H1 (cell line): ENCODE measurements at regions not wholly inside any gene's neighbourhood (a gene's known extent, or its start where the extent isn't known, plus 50 kb on each side); places are given as distances from the start of the nearest gene placed in this dataset.

Source experiments
- CTCF ChIA-PET: fragments of 300-600 bp; sonication (Branson Sonifier 250); formaldehyde crosslinking; loops from one replicate; lab custom pipeline; 2021; ENCODE audit not compliant: partially characterized antibody; lab: Charles Lee
- POLR2A ChIA-PET: fragments of 300-600 bp; sonication (Branson Sonifier 250); formaldehyde crosslinking; loops from one replicate; lab custom pipeline; 2021; ENCODE audit warnings: inconsistent platforms; ENCODE audit not compliant: partially characterized antibody; lab: Charles Lee
- DNase-seq, 2 experiments: peaks; one replicate each; pipeline versions ENCODE4 v3.0.0 to v3.0.0-alpha.2; 2010 to 2022; ENCODE audit warnings: low spot score in 2 of 2, low read depth in 1 of 2, mixed read lengths in 1 of 2
- FAIRE-seq: peaks from 2 replicates; lab custom pipeline; 2011; peaks lifted over from hg19 to GRCh38; lab: Jason Lieb, UNC
- H2AFZ ChIP-seq: 2 replicates; pipeline ENCODE4 v1.8.1; 2012; ENCODE audit warnings: low read length, inconsistent platforms
- H2AK5ac ChIP-seq: 2 replicates; pipeline ENCODE4 v1.6.1; 2013; ENCODE audit warnings: low read depth, low read length
- H2BK120ac ChIP-seq: replicated peaks from 2 replicates; pipeline ENCODE3; 2013; ENCODE audit warnings: low read depth, low read length, inconsistent platforms
- H2BK12ac ChIP-seq: 2 replicates; pipeline ENCODE4 v1.6.1; 2013; ENCODE audit warnings: low read depth, low read length
- H2BK15ac ChIP-seq: 2 replicates; pipeline ENCODE4 v1.6.1; 2013; ENCODE audit warnings: low read length
- H2BK20ac ChIP-seq: 2 replicates; pipeline ENCODE4 v1.6.1; 2013; ENCODE audit warnings: low read length
- H2BK5ac ChIP-seq: 2 replicates; pipeline ENCODE4 v1.6.1; 2013; ENCODE audit warnings: low read depth, low read length
- H3K14ac ChIP-seq: 2 replicates; pipeline ENCODE4 v1.6.1; 2013; ENCODE audit warnings: inconsistent platforms; ENCODE audit not compliant: insufficient read length
- H3K18ac ChIP-seq: 2 replicates; pipeline ENCODE4 v1.6.1; 2013; ENCODE audit warnings: low read length; ENCODE audit errors: extremely low read depth
- H3K23ac ChIP-seq: 2 replicates; pipeline ENCODE4 v1.6.1; 2013; ENCODE audit warnings: inconsistent platforms; ENCODE audit not compliant: insufficient read length
- H3K23me2 ChIP-seq: 2 replicates; pipeline ENCODE4 v1.6.1; 2013; ENCODE audit warnings: low read depth, low read length
- H3K27ac ChIP-seq: 2 replicates; pipeline ENCODE4 v1.6.1; 2011; ENCODE audit warnings: low read depth, low read length, inconsistent platforms
- H3K27me3 ChIP-seq, 4 experiments: replicated peaks in 1 of 4; 1 replicate in 1 of 4; 2 replicates in 3 of 4; pipeline versions ENCODE4 v1.6.1 to v1.8.1; 2011 to 2013; ENCODE audit warnings: low read length in 3 of 4, mild to moderate bottlenecking in 3 of 4, inconsistent platforms in 2 of 4, mixed read lengths in 2 of 4, moderate library complexity in 1 of 4; ENCODE audit not compliant: control insufficient read depth in 3 of 4, insufficient read depth in 3 of 4; ENCODE audit errors: extremely low read depth in 1 of 4
- H3K36me3 ChIP-seq, 4 experiments: 2 replicates each; pipeline versions ENCODE4 v1.6.1 to v1.8.1; 2011 to 2013; ENCODE audit warnings: mild to moderate bottlenecking in 4 of 4, low read length in 3 of 4, moderate library complexity in 2 of 4, control low read depth in 1 of 4, inconsistent platforms in 1 of 4; ENCODE audit not compliant: insufficient read depth in 4 of 4, control insufficient read depth in 2 of 4
- H3K4ac ChIP-seq: replicated peaks from 2 replicates; pipeline ENCODE3; 2013; ENCODE audit warnings: low read length, low read depth, mixed read lengths, inconsistent platforms; ENCODE audit not compliant: insufficient read length
- H3K4me1 ChIP-seq, 4 experiments: replicated peaks in 1 of 4; 1 replicate in 1 of 4; 2 replicates in 3 of 4; pipeline versions ENCODE4 v1.6.1 to v1.8.1; 2011 to 2013; ENCODE audit warnings: low read length in 3 of 4, inconsistent platforms in 2 of 4, mixed read lengths in 1 of 4; ENCODE audit not compliant: insufficient read depth in 4 of 4, control insufficient read depth in 3 of 4
- H3K4me2 ChIP-seq, 2 experiments: 2 replicates each; pipeline versions ENCODE4 v1.6.1 to v1.8.1; 2011 to 2013; ENCODE audit warnings: low read depth in 2 of 2, low read length in 2 of 2, control low read depth in 1 of 2, inconsistent platforms in 1 of 2, mild to moderate bottlenecking in 1 of 2; ENCODE audit not compliant: insufficient read depth in 1 of 2
- H3K4me3 ChIP-seq, 4 experiments: fragments of 200-600, 300-600 bp in 1 of 4; sonication (generic), shearing (Covaris generic), sonication (Bioruptor Twin) in 1 of 4; 2 replicates each; pipeline versions ENCODE4 v1.5.1 to v1.8.1; 2011 to 2016; ENCODE audit warnings: low read length in 4 of 4, low read depth in 3 of 4, control low read depth in 2 of 4, inconsistent platforms in 2 of 4, mild to moderate bottlenecking in 2 of 4, mixed read lengths in 1 of 4, moderate library complexity in 1 of 4; ENCODE audit not compliant: insufficient read depth in 2 of 4; ENCODE audit errors: extremely low read depth in 1 of 4
- H3K56ac ChIP-seq: replicated peaks from 2 replicates; pipeline ENCODE3; 2013; ENCODE audit warnings: low read depth, mild to moderate bottlenecking, mixed read lengths, low read length, inconsistent platforms; ENCODE audit not compliant: insufficient read length
- H3K79me1 ChIP-seq: 2 replicates; pipeline ENCODE4 v1.6.1; 2013; ENCODE audit warnings: low read depth, low read length, control low read depth
- H3K79me2 ChIP-seq, 2 experiments: 2 replicates each; pipeline versions ENCODE4 v1.6.1 to v1.8.1; 2012 to 2013; ENCODE audit warnings: low read length in 2 of 2, mild to moderate bottlenecking in 2 of 2, inconsistent platforms in 1 of 2; ENCODE audit not compliant: insufficient read depth in 2 of 2, control insufficient read depth in 1 of 2
- H3K9ac ChIP-seq, 4 experiments: replicated peaks in 1 of 4; 1 replicate in 1 of 4; 2 replicates in 3 of 4; pipeline versions ENCODE4 v1.6.1 to v1.8.1; 2011 to 2013; ENCODE audit warnings: low read depth in 3 of 4, low read length in 3 of 4, control low read depth in 2 of 4, mild to moderate bottlenecking in 2 of 4, moderate library complexity in 2 of 4, inconsistent platforms in 1 of 4; ENCODE audit errors: extremely low read depth in 1 of 4
- H3K9me3 ChIP-seq, 2 experiments: 2 replicates each; pipeline versions ENCODE4 v1.6.1 to v1.8.1; 2012 to 2013; ENCODE audit warnings: mild to moderate bottlenecking in 2 of 2, moderate library complexity in 2 of 2, control low read depth in 1 of 2, inconsistent platforms in 1 of 2, low read depth in 1 of 2, low read length in 1 of 2, mixed read lengths in 1 of 2; ENCODE audit not compliant: insufficient read depth in 2 of 2
- H4K20me1 ChIP-seq, 2 experiments: replicated peaks in 1 of 2; 2 replicates each; pipeline versions ENCODE3 to v1.8.1; 2011 to 2013; ENCODE audit warnings: inconsistent platforms in 2 of 2, low read length in 2 of 2, mild to moderate bottlenecking in 1 of 2; ENCODE audit not compliant: insufficient read depth in 2 of 2, control insufficient read depth in 1 of 2
- H4K5ac ChIP-seq: 2 replicates; pipeline ENCODE4 v1.6.1; 2013; ENCODE audit warnings: low read length, low read depth, mixed read lengths, inconsistent platforms; ENCODE audit not compliant: insufficient read length
- H4K8ac ChIP-seq: 2 replicates; pipeline ENCODE4 v1.8.0; 2013; ENCODE audit warnings: mild to moderate bottlenecking, moderate library complexity, low read length, inconsistent platforms; ENCODE audit not compliant: insufficient read depth; ENCODE audit errors: extremely low read depth
- H4K91ac ChIP-seq: replicated peaks from 2 replicates; pipeline ENCODE3; 2013; ENCODE audit warnings: low read length, mixed read lengths, inconsistent platforms; ENCODE audit not compliant: insufficient read length
- BACH1 ChIP-seq: IDR thresholded peaks from 2 replicates; pipeline ENCODE4 v1.6.1; 2012; ENCODE audit warnings: low read length, improper control_type of control experiment
- BCL11A ChIP-seq, 2 experiments: IDR thresholded peaks; one replicate each; pipeline ENCODE4 v1.6.1; 2011; ENCODE audit warnings: low read depth in 2 of 2, low read length in 2 of 2, mild to moderate bottlenecking in 2 of 2
- CREB1 ChIP-seq: IDR thresholded peaks from 2 replicates; pipeline ENCODE4 v1.6.1; 2012; ENCODE audit warnings: inconsistent platforms
- EGR1 ChIP-seq: IDR thresholded peaks from 2 replicates; pipeline ENCODE4 v1.6.1; 2011; ENCODE audit warnings: low read depth, low read length, borderline replicate concordance
- EZH2 ChIP-seq: fragments of 200-600 bp; sonication (generic); IDR thresholded peaks from 2 replicates; pipeline ENCODE4 v1.7.1; 2012; ENCODE audit warnings: low read depth, mild to moderate bottlenecking, moderate library complexity, low read length, inconsistent platforms; ENCODE audit not compliant: severe bottlenecking
- POLR2AphosphoS5 ChIP-seq: IDR thresholded peaks from 2 replicates; pipeline ENCODE4 v1.6.1; 2011; ENCODE audit warnings: low read depth, low read length
- POU5F1 ChIP-seq: IDR thresholded peaks from 2 replicates; pipeline ENCODE4 v1.6.1; 2011; ENCODE audit warnings: low read depth, mild to moderate bottlenecking, low read length, moderate library complexity
- RFX5 ChIP-seq: IDR thresholded peaks from 2 replicates; pipeline ENCODE4 v1.6.1; 2011; ENCODE audit warnings: low read depth, low read length, improper control_type of control experiment, borderline replicate concordance
- SIN3A ChIP-seq, 2 experiments: IDR thresholded peaks in 1 of 2; conservative IDR thresholded peaks in 1 of 2; 2 replicates each; pipeline ENCODE4 v1.6.1; 2011 to 2012; ENCODE audit warnings: low read length in 2 of 2, improper control_type of control experiment in 1 of 2, low read depth in 1 of 2, mild to moderate bottlenecking in 1 of 2
- SUZ12 ChIP-seq: fragments of 200-600 bp; sonication (generic); IDR thresholded peaks from 2 replicates; pipeline ENCODE4 v1.6.1; 2012; ENCODE audit warnings: mild to moderate bottlenecking, inconsistent platforms, low read length, moderate library complexity, mixed read lengths
- TCF12 ChIP-seq: IDR thresholded peaks from 2 replicates; pipeline ENCODE4 v1.6.1; 2011; ENCODE audit warnings: low read depth, mild to moderate bottlenecking, low read length
- TEAD4 ChIP-seq: IDR thresholded peaks from 2 replicates; pipeline ENCODE4 v1.6.1; 2012; ENCODE audit warnings: low read depth, low read length, inconsistent platforms, mixed read lengths
- WGBS, 2 experiments: shearing (Covaris generic) in 1 of 2; methylation state at CpG; one replicate each; pipeline versions ENCODE4 v1.1.6 to v1.1.7; 2013 to 2015; ENCODE audit warnings: low lambda C conversion rate in 2 of 2, mixed read lengths in 2 of 2, inconsistent platforms in 1 of 2, low coverage in 1 of 2, missing lambda C conversion rate in 1 of 2; ENCODE audit not compliant: insufficient replicate concordance in 2 of 2, insufficient coverage in 1 of 2, insufficient read length in 1 of 2; ENCODE audit errors: extremely low coverage in 1 of 2, missing lambda C conversion rate in 1 of 2; 5-methylcytosine and 5-hydroxymethylcytosine counted together

- no peak overlapping the region for H2BK12ac ChIP-seq
- no peak overlapping the region for H3K18ac ChIP-seq
- H3K23ac ChIP-seq = no peak overlapping the region
- no peaks in the 10 kb centered on the region for H3K23me2 ChIP-seq
- no peak for DNase-seq
- POLR2A ChIA-PET = no interaction called here
- H3K27ac ChIP-seq = no peak overlapping the region
- H4K5ac ChIP-seq = no peak overlapping the region
- H3K4ac ChIP-seq = no peak overlapping the region
- H3K56ac ChIP-seq = no peak overlapping the region
- no peaks in the 10 kb centered on the region; a peak in 1 of 4 replicates for H3K9me3 ChIP-seq
- H2AFZ ChIP-seq = no peak overlapping the region
- H3K36me3 ChIP-seq = no peaks in the 10 kb centered on the region
- no peak overlapping the region for H2AK5ac ChIP-seq
- TF ChIP-seq TEAD4 = no peak
- no peak for TF ChIP-seq BACH1
- TF ChIP-seq EZH2 = no peak
- TF ChIP-seq POLR2AphosphoS5 = no peak
- no peak for TF ChIP-seq SUZ12
- no peak for TF ChIP-seq BCL11A (IDR thresholded peaks at IDR 0.05; ENCODE audit: low read depth in 2 of 2, low read length in 2 of 2)
- no peak for TF ChIP-seq TCF12
- no peak for TF ChIP-seq CREB1
- no peak for TF ChIP-seq RFX5
- no peak for TF ChIP-seq EGR1
- TF ChIP-seq POU5F1 = no peak
- TF ChIP-seq SIN3A (conservative IDR thresholded peaks at IDR 0.05 in 1 of 2, IDR thresholded peaks at IDR 0.05 in 1 of 2; ENCODE audit: low read depth in 1 of 2, low read length in 2 of 2) = no peak
- TF ChIP-seq, all 59 proteins: peak for 0
- no peak overlapping the region for H4K91ac ChIP-seq
- no peaks in the 10 kb centered on the region for H3K79me2 ChIP-seq
- no peak overlapping the region for H2BK15ac ChIP-seq
- H4K8ac ChIP-seq = no peak overlapping the region
- no peaks in the 10 kb centered on the region for H4K20me1 ChIP-seq
- CTCF ChIA-PET = interaction anchor here (1.2 to 2.0 kb wide), 4 partner anchors 9 to 56 kb away, joined by 3 to 8 read pairs (median 6); no protein-coding TSS in a partner anchor
- WGBS, 2 experiments = 95% methylated on average over 4 of the region's 4 CpGs; no CpG with 5 or more reads in 1 of the 2 experiments
- 0 out of 7 replicates have a peak, but pooled peaks cover 0 to 3% (median 1%) of the 10 kb centered on the region in 4 experiments for H3K4me1 ChIP-seq
- no peak overlapping the region for H3K4me3 ChIP-seq
- H3K4me2 ChIP-seq = no peak overlapping the region
- H3K27me3 ChIP-seq = no peaks in the 10 kb centered on the region; a peak in 1 of 7 replicates
- H2BK20ac ChIP-seq = no peak overlapping the region
- no peak overlapping the region for H2BK120ac ChIP-seq
- H3K9ac ChIP-seq = no peak overlapping the region
- no peak overlapping the region for H2BK5ac ChIP-seq
- no peak for FAIRE-seq
- no peaks in the 10 kb centered on the region for H3K79me1 ChIP-seq
- no peak overlapping the region for H3K14ac ChIP-seq
Observed at GRCh38 chr18:8498905-8499304, 110.3 kb upstream of the RAB12 start.
